Glutamatergic neuron (in vitro differentiated cells): ENCODE measurements at regions not wholly inside any gene's neighbourhood (a gene's known extent, or its start where the extent isn't known, plus 50 kb on each side); places are given as distances from the start of the nearest gene placed in this dataset.

ENCODE experiments used
- DNase-seq: peaks from one replicate; pipeline ENCODE4 v3.0.0; 2022
- H3K27ac Mint-ChIP-seq: one replicate; pipeline ENCODE4 v1.8.0; 2020; ENCODE audit warnings: mild to moderate bottlenecking, mixed read lengths, inconsistent platforms; ENCODE audit not compliant: unreplicated experiment
- H3K27me3 Mint-ChIP-seq: one replicate; pipeline ENCODE4 v1.8.0; 2020; ENCODE audit warnings: mild to moderate bottlenecking, moderate library complexity, mixed read lengths, inconsistent platforms; ENCODE audit not compliant: unreplicated experiment
- H3K36me3 Mint-ChIP-seq: one replicate; pipeline ENCODE4 v1.8.0; 2020; ENCODE audit warnings: mild to moderate bottlenecking, mixed read lengths, inconsistent platforms; ENCODE audit not compliant: unreplicated experiment
- H3K4me1 Mint-ChIP-seq: one replicate; pipeline ENCODE4 v1.8.0; 2020; ENCODE audit warnings: mild to moderate bottlenecking, low read depth, mixed read lengths, inconsistent platforms; ENCODE audit not compliant: unreplicated experiment
- H3K4me3 Mint-ChIP-seq: one replicate; pipeline ENCODE4 v1.8.0; 2020; ENCODE audit warnings: mild to moderate bottlenecking, mixed read lengths, inconsistent platforms; ENCODE audit not compliant: unreplicated experiment
- H3K9me3 Mint-ChIP-seq: one replicate; pipeline ENCODE4 v1.8.0; 2020; ENCODE audit warnings: mild to moderate bottlenecking, moderate library complexity, mixed read lengths, inconsistent platforms; ENCODE audit not compliant: unreplicated experiment
- TF ChIP-seq, protein P1 (sequence below): fragments of 200-600 bp; sonication (generic); IDR thresholded peaks from one replicate; pipeline ENCODE4 v1.5.0; 2021; ENCODE audit not compliant: partially characterized antibody, unreplicated experiment

DNA sequence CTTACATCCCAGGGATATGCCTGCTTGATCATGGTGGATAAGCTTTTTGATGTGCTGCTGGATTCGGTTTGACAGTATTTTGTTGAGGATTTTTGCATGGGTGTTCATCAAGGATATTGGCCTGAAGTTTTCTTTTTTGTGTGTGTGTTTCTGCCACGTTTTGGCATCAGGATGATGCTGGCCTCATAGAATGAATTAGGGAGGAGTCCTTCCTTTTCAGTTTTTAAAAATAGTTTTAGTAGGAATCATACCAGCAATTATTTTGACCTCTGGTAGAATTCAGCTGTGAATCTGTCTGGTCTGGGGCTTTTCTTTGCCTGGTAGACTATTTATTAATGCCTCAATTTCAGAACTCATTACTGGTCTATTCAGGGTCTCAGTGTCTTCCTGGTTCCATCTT is 362.4 kb downstream of the JRKL start:
- Mint-ChIP-seq H3K4me3 (no peak overlapping the region), H3K9me3 (no peaks in the 10 kb centered on the region), H3K27ac (no peak overlapping the region), H3K27me3 (no peaks in the 10 kb centered on the region), H3K36me3 (no peaks in the 10 kb centered on the region), H3K4me1 (no peaks in the 10 kb centered on the region)
- DNase-seq = no peak
- TF ChIP-seq, protein P1, sequence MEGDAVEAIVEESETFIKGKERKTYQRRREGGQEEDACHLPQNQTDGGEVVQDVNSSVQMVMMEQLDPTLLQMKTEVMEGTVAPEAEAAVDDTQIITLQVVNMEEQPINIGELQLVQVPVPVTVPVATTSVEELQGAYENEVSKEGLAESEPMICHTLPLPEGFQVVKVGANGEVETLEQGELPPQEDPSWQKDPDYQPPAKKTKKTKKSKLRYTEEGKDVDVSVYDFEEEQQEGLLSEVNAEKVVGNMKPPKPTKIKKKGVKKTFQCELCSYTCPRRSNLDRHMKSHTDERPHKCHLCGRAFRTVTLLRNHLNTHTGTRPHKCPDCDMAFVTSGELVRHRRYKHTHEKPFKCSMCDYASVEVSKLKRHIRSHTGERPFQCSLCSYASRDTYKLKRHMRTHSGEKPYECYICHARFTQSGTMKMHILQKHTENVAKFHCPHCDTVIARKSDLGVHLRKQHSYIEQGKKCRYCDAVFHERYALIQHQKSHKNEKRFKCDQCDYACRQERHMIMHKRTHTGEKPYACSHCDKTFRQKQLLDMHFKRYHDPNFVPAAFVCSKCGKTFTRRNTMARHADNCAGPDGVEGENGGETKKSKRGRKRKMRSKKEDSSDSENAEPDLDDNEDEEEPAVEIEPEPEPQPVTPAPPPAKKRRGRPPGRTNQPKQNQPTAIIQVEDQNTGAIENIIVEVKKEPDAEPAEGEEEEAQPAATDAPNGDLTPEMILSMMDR = no peak

DNA sequence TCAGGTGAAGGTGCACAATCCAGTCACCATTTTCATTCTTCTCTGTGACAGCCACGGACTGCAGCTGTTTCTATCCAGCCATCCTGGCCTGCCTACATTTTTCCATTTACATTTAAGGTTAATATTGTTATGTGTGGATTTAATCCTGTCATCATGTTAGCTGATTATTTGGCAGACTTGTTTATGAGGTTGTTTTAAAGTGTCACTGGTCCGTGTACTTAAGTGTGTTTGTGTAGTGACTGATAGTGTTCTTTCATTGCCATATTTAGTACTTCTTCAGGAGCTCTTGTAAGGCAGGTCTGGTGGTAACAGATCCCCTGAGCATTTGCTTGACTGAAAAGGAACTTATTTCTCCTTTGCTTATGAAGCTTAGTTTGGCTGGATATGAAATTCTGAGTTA is 364.2 kb downstream of the JRKL start:
- H3K9me3 Mint-ChIP-seq = no peaks in the 10 kb centered on the region
- H3K36me3 Mint-ChIP-seq = no peaks in the 10 kb centered on the region
- H3K4me1 Mint-ChIP-seq = no peaks in the 10 kb centered on the region
- no peak overlapping the region for H3K27ac Mint-ChIP-seq
- H3K4me3 Mint-ChIP-seq = no peak overlapping the region
- TF ChIP-seq, protein P1 = no peak
- no peaks in the 10 kb centered on the region for H3K27me3 Mint-ChIP-seq
- no peak for DNase-seq

DNA sequence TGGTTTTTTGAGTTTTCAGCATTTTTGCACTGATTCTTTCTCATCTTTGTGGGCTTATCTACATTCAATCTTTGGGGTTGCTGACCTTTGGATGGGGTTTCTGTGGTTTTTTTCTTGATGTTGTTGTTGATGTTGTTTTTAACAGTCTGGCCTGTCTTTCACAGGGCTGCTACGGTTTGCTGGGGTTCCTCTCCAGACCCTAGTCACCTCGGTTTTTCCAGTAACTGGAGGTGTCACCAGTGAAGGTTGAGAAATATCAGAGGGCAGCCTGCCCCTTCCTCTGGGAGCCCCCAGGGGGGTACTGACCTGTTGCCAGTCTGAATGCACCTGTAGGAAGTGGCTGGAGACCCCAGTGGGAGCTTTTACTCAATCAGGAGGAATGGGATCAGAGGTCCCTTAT is 365.4 kb downstream of the JRKL start:
- H3K36me3 Mint-ChIP-seq = no peaks in the 10 kb centered on the region
- DNase-seq = no peak
- no peak overlapping the region for H3K4me3 Mint-ChIP-seq
- H3K27me3 Mint-ChIP-seq = no peaks in the 10 kb centered on the region
- no peak overlapping the region for H3K27ac Mint-ChIP-seq
- H3K9me3 Mint-ChIP-seq = no peaks in the 10 kb centered on the region
- TF ChIP-seq, protein P1 = no peak
- H3K4me1 Mint-ChIP-seq = no peaks in the 10 kb centered on the region

DNA sequence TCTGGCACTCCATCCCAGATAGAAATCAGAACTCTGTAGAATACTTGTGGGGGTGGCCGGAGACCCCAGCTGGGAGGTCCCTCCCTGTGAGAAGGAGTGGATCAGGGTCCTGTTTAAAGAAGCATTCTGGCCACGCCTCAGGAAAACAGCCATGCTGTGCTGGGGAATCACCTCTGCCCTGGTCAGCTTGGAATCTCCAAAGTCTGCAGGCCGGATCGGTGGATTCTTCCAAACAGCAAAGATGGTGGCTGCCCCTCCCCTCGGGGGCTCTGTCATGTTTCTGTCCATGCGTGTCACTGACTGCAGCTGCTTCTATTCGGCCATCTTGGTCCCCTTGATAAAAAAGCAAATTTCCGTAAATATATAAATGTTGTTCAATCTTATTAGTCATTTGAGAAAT is 365.9 kb downstream of the JRKL start:
- Mint-ChIP-seq H3K27me3 (no peaks in the 10 kb centered on the region), H3K9me3 (no peaks in the 10 kb centered on the region), H3K27ac (no peak overlapping the region), H3K4me3 (no peak overlapping the region), H3K36me3 (no peaks in the 10 kb centered on the region), H3K4me1 (no peaks in the 10 kb centered on the region)
- no peak for DNase-seq
- TF ChIP-seq, protein P1 = no peak

DNA sequence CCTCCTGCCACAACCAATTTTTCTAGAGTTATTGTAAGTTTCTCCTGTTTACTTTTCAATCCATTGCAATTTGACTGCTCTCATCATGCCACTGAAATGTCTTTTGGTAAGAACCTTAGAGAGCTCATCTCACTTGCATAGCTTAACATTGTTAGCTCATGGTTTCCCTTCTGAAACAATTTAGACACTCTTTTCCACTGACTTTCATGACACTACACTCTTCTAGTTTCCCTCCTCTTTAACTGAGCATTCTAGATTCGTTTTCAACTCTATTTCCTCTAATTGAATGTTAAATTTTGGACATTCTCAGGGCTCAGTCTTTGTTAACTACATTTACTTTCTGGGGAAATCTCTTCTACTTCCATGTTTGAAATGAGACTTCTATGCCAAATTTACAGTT is 369.1 kb downstream of the JRKL start:
- H3K9me3 Mint-ChIP-seq = no peaks in the 10 kb centered on the region
- TF ChIP-seq, protein P1 = no peak
- H3K4me3 Mint-ChIP-seq = no peak overlapping the region
- H3K4me1 Mint-ChIP-seq = no peaks in the 10 kb centered on the region
- no peak overlapping the region for H3K27ac Mint-ChIP-seq
- DNase-seq = no peak
- H3K36me3 Mint-ChIP-seq = no peaks in the 10 kb centered on the region
- no peaks in the 10 kb centered on the region for H3K27me3 Mint-ChIP-seq
